ENCODE measurements at regions not wholly inside any gene's neighbourhood (a gene's known extent, or its start where the extent isn't known, plus 50 kb on each side); places are given as distances from the start of the nearest gene placed in this dataset.

DNA sequence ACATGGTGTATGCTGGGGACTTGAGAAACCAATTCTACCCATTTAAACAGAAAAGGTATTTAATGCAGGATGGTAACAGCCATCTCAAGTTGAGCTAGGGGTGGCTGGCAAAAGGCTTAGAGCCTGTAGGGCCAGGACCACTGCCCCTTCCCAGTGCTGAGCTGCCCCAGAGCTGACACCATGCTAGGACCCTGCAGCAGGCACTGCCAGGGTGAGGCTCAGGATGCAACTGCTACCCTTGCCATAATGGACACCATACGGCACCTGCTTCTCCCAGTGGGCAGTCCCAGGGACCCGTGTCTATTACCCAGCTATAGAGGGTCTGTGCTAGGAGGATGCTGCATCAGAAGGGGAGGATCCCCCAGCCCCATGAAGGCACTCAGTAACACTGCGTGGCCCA lies 160.7 kb upstream of the ADCY1 start:
- intact Hi-C loops (cut with micrococcal nuclease), result no loop called here
- no peaks in the 10 kb centered on the region for H3K4me1 ChIP-seq
- H3K27ac ChIP-seq (replicated peaks), result no peak overlapping the region
- peaks cover 1% of the 10 kb centered on the region for H3K27me3 ChIP-seq (ENCODE audit: low read depth)
- no peak for DNase-seq
- H3K4me3 ChIP-seq, result no peak overlapping the region
- peaks cover 19% of the 10 kb centered on the region for H3K9me3 ChIP-seq (replicated peaks)
- no peak for TF ChIP-seq CTCF (IDR thresholded peaks at IDR 0.05; ENCODE audit: borderline replicate concordance)
- H3K36me3 ChIP-seq, result no peaks in the 10 kb centered on the region

DNA sequence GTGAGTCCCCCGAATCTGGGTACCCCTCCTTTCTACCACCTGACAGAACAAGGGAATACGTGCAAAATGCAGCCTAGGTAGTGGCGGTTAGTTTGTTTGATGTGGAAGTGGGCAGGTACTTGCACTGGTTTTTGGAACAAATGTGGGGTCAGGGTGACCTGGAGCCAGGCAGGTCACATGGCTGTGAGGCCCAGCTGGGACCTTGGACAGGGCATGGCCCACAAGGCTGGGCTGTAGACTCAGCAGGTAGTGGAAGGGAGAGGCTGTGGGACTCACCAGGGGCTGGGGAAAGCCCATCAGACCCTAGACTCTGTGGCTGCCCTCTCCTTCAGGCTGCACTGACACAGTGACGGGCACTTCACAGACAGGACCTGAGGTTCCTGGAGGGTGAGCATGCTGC lies 159.9 kb upstream of the ADCY1 start:
- no peak for DNase-seq
- Histone ChIP-seq H3K36me3 (no peaks in the 10 kb centered on the region), H3K27ac (replicated peaks) (no peak overlapping the region), H3K4me3 (no peak overlapping the region), H3K27me3 (ENCODE audit: low read depth) (no peaks in the 10 kb centered on the region), H3K4me1 (no peaks in the 10 kb centered on the region), H3K9me3 (replicated peaks) (peaks cover 19% of the 10 kb centered on the region)
- intact Hi-C loops (cut with micrococcal nuclease), result no loop called here
- TF ChIP-seq CTCF (IDR thresholded peaks at IDR 0.05; ENCODE audit: borderline replicate concordance), result no peak

- intact Hi-C loops (cut with micrococcal nuclease), result no loop called here
- no peaks in the 10 kb centered on the region for H3K4me1 ChIP-seq
- no peaks in the 10 kb centered on the region for H3K27me3 ChIP-seq (ENCODE audit: low read depth)
- no peak overlapping the region for H3K27ac ChIP-seq (replicated peaks)
- H3K36me3 ChIP-seq, result no peaks in the 10 kb centered on the region
- H3K9me3 ChIP-seq (replicated peaks), result peaks cover 19% of the 10 kb centered on the region
- no peak for DNase-seq
- TF ChIP-seq CTCF (IDR thresholded peaks at IDR 0.05; ENCODE audit: borderline replicate concordance), result no peak
- no peak overlapping the region for H3K4me3 ChIP-seq
Measured at GRCh38 chr7:45415265-45415664, 158.9 kb upstream of the ADCY1 start.

DNA sequence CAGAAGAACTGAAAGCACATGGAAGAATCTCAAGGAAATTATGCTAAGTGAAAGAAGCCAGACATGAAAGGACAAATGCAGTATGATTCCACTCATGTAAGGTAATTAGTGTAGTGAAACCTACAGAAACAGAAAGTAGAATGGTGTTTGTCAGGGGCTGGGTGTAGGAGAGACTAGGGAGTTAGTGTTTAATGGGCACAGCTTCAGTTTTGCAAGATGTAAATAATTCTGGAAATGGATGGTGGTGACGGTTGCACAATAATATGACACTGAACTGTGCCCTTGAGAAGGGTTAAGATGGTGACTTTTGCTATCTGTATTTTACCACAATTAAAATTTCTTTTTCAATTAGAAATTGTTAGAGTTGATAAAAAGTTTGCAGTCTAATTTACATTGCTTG lies 157.3 kb upstream of the ADCY1 start:
- H3K4me3 ChIP-seq, result no peak overlapping the region
- intact Hi-C loops (cut with micrococcal nuclease), result no loop called here
- no peak for DNase-seq

GRCh38 chr7:45417268-45417667 lies 156.9 kb upstream of the ADCY1 start:
- no peak overlapping the region for H3K27ac ChIP-seq (replicated peaks)
- H3K27me3 ChIP-seq (ENCODE audit: low read depth), result no peaks in the 10 kb centered on the region
- no peaks in the 10 kb centered on the region for H3K9me3 ChIP-seq (replicated peaks)
- DNase-seq, result no peak
- intact Hi-C loops (cut with micrococcal nuclease), result no loop called here
- no peaks in the 10 kb centered on the region for H3K36me3 ChIP-seq
- H3K4me3 ChIP-seq, result no peak overlapping the region
- no peaks in the 10 kb centered on the region for H3K4me1 ChIP-seq
- no peak for TF ChIP-seq CTCF (IDR thresholded peaks at IDR 0.05; ENCODE audit: borderline replicate concordance)

More for the DNA sequence above, 157.3 kb upstream of the ADCY1 start:
- Histone ChIP-seq H3K36me3 (no peaks in the 10 kb centered on the region), H3K9me3 (replicated peaks) (peaks cover 4% of the 10 kb centered on the region), H3K27ac (replicated peaks) (no peak overlapping the region), H3K27me3 (ENCODE audit: low read depth) (no peaks in the 10 kb centered on the region), H3K4me1 (no peaks in the 10 kb centered on the region)
- no peak for TF ChIP-seq CTCF (IDR thresholded peaks at IDR 0.05; ENCODE audit: borderline replicate concordance)

- no peak for TF ChIP-seq CTCF (IDR thresholded peaks at IDR 0.05; ENCODE audit: borderline replicate concordance)
- Histone ChIP-seq H3K27me3 (ENCODE audit: low read depth) (no peaks in the 10 kb centered on the region), H3K9me3 (replicated peaks) (no peaks in the 10 kb centered on the region), H3K36me3 (no peaks in the 10 kb centered on the region), H3K4me3 (no peak overlapping the region), H3K27ac (replicated peaks) (no peak overlapping the region), H3K4me1 (no peaks in the 10 kb centered on the region)
- intact Hi-C loops (cut with micrococcal nuclease), result no loop called here
- no peak for DNase-seq
Measured at GRCh38 chr7:45417735-45418134, 156.4 kb upstream of the ADCY1 start.

Measured in left ventricle myocardium inferior (tissue), 1 donor.